ENCODE measurements at regions not wholly inside any gene's neighbourhood (a gene's known extent, or its start where the extent isn't known, plus 50 kb on each side); places are given as distances from the start of the nearest gene placed in this dataset.
"Not testable (repeated sequence)": the region's sequence is repeated elsewhere in the genome, so short reads cannot be mapped to it uniquely, and the experiment has no call there.

DNA sequence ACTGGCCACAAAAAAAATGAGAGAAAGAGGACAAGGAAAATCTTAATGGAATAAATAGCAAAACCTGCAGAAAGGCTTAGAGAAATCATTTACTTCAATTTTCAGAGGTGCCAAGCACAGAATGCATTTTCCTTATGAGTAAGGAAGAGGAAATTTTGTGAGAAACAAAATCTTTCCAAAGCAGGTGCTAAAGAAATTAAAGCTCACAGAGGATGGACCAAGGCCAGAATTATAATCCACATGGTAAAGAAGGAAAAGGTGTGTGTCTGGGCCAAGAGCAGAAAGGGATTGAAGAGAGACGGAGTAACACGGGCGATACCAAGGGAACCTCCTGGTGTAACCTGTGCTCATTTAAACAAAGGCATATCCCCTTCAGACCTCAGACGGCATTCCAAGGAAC is 340.0 kb upstream of the NFIA start:
- no peak for DNase-seq (ENCODE audit: low read depth in 3 of 3)

DNA sequence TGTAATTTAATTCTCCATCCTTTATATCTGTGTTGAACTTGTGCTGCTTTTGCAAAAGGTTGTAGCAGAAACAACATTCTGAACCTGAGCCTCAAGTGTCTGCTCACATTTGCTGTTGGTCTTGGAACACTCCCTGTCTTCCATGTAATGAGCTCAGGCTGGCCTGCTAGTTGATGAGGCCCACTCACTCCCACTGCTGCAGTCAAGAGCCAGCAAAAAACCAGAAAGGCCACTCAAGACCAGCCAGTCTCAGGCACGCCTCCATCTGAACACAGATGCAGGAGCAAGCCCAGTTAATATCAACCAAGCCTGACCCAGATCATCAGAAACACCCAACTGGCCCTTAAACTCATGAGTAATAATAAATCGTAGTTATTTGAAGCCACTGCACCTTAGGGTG is 342.2 kb upstream of the NFIA start:
- no peak for DNase-seq (ENCODE audit: low read depth in 3 of 3)

DNA sequence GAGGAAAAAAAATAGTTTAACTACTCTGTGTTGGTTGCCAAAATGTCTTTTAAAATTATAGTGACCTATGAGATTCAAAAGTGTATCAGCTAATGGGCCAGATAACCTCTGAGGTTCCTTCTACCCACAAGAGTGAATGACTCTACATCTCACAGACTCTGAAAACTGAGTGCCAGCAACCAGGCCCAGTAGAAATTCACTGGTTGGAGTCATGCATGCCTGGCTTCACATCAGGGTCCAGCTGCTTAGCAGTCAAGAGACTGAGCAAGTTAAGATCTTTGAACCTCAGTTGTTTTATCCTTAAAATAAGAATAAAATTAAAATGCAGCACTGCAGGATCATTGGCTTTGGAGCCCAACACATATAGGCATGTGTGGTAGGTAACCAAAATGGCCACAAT is 342.6 kb upstream of the NFIA start:
- DNase-seq (ENCODE audit: low read depth in 3 of 3) = no peak

DNA sequence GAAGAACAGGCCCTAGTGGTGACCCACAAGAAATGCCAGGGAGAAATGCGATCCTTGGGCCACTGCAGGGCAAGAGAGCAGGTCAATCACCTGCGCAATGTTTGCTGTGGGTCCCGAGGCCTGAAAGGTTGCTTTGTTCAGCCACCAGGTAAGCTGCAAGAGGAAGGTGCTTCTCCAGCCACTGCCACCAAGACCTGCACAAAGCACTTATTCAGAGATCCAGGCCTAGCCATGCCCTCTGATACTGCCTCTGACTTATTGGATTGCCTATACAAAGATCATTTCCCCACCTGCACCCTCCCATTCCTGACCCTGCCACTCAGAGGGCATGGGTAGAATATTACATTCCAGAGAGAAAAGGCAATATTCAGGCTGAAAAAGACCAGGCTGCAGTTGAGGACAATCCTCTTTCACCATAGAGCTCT is 349.4 kb upstream of the NFIA start:
- DNase-seq (ENCODE audit: low read depth in 3 of 3) = no peak

DNA sequence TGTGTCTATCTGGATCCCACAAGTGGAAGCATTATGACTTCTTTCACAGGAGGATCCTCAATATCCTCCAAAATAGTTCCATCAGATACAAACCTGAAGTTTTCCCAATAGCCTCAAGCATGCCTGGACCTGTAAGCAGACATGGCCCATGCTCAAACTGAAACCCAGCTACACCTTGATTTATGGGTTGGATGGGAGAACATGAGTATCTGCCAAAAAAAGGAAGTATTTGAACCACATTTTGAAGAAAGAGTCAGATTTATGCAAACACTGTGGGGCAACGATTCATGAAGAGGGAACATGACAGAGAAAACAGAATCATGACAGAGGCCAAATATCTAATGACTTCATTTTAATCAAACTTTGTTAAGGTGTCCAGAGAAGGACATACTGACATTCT is 351.0 kb upstream of the NFIA start:
- DNase-seq (ENCODE audit: low read depth in 3 of 3) = no peak

DNA sequence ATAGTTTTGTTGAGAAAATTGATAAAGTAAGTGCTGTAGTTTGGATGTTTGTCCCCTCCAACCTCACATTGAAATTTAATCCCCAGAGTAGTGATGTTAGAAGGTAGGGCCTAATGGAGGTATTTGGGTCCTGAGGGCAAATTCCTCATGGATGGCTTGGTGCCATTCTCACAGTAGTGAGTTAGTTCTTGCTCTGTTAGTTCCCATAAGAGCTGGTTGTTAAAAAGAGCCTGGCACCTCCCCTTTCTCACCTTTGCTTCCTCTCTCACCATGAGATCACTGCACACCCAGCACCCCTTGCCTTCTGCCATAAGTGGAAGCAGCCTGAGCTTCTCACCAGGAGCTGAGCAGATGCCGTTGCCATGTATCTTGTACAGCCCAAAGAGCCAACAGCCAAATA is 354.8 kb upstream of the NFIA start:
- DNase-seq (ENCODE audit: low read depth in 3 of 3) = no peak

DNA sequence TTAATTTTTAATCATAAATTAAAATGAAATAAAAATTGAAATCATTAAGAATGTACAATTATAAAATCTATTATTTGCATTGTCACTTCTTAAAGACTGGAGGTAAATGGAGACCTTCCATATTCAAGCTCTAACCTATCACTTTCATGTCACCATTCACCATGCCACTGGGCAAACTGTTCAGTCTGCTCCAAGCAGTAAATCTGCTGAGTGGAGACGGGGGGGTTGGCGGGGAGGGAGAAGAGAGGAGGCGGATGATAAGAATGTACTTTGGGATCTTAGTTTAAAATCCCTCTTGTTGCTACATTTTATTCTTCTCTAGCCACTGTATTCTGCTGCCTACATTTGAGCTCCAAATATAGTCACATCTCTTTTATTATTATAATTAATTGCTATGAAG is 365.9 kb upstream of the NFIA start:
- DNase-seq (ENCODE audit: low read depth in 3 of 3) = no peak

DNA sequence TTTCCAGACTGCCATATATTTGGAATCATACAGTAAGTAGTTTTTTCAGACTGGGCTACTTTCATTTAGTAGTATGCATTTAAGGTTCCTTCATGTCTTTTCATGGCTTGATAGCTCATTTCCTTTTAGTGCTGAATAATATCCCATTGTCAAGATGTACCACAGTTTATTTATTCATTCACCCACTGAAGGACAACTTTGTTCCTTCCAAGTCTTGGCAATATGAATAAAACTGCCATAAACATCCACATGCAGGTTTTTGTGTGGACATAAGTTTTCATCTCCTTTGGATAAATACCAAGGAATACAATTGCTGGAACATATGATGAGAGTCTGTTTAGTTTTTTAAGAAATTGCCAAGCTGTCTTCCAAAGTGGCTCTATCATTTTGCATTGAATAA is 366.4 kb upstream of the NFIA start:
- no peak for DNase-seq (ENCODE audit: low read depth in 3 of 3)

DNA sequence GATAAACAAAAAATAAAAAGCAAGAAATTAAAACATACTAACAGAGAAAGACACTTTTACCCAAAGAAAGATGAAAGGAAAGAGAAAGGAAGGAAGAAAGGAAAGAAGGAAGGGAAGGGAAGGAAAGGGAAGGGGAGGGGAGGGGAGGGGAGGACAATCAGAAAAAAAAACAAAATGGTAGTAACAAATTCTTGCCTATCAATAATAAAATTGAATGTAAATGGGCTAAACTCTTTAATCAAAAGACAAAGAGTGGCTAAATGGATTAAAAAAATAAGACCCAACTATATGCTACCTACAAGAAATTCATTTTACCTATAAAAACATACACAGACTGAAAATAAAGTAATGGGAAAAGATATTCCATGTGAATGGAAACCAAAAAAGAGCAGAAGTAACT is 372.9 kb upstream of the NFIA start:
- no peak for DNase-seq (ENCODE audit: low read depth in 3 of 3)

DNA sequence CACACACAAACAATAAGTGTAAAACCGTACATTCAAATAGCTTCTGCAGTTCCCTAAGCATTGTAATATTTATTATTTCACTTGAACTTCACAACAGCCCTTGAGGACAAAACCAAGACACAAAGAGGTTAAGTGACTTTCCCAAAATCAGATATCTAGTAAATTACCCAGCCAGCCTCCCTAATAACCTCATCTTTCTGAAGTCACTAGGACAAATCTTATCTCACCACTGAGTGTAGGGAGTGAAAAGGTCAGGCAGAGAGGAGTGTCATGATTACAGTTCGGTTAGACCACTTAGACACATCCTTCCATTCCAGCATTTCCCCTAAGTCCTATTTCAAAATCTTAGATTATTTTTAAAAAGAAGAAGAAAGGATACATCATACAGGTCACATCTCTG is 377.3 kb upstream of the NFIA start:
- DNase-seq (ENCODE audit: low read depth in 3 of 3) = no peak

DNA sequence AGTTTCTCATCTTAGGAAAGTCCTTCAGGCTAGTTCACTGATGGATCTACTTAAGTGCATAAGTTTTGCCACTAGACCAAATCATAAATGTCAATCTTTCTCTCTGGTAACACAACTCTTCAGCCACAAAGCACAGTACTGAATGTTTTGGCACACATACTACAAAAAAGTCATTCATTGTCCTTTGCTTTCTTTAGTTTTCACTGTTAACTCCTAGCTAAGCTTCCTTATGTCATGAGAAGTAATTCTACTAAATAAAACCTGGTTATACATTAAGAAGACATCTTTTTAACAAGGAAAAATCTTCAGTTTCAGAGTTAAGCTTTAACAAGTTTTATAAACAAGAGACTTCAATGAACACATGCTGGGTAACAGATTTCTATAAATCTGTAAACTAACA is 379.2 kb upstream of the NFIA start:
- DNase-seq (ENCODE audit: low read depth in 3 of 3) = no peak

DNA sequence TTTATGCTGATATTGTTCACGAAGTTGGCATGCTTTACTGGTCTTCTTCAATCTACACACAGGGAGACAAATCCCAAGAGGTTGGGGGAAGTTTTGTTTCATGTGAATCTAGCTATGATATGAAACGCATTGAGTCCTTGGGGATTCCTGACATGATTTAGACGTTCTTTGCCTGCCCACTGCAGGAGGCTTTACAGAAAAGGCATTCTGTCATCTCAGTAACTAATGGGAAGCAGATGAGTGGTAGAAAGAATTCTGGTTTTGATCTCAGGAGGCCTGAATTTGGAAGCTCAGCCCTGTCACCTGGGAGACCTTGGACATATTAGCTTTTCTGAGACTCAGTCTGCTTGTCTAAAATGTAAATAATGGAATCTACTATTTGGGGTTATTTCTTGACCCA is 383.0 kb upstream of the NFIA start:
- DNase-seq (ENCODE audit: low read depth in 3 of 3) = no peak

DNA sequence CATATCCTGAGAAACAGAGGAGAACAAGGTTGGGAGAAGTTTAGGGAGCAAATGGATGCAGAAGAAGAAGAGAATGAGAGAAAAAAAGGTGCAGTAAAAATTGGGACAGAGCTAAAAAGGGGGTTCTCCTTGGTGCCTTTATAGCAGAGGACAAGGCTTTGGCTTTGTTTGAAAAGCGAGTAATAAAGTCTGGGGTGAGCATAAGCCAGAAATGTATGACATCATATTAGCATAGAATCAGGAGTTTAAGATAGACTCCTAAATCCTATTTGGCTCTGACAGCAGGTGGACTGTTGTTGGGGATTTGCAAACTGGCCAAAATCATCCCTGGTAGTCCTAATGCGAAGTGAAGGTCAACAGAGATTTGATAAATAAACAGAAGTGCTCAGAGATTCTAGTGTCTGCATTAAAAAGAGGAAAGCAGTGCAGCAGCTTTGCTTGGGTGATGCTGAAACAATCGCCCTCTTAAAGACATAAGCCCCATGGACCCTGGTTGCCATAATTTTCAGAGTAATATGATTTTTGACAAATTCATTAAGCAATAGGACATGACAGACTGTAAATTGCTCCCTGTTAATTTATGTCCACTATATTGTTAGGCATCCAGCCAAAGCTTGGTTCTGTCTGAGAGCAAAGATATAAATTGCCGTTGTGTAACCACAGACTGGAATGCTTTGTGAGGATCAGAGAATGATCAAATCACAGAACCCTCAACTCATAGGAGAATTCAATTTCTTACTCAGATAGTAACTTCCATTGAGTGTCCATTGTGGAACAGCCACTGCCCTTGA is 385.0 kb upstream of the NFIA start:
- DNase-seq (ENCODE audit: low read depth in 3 of 3) = no peak

DNA sequence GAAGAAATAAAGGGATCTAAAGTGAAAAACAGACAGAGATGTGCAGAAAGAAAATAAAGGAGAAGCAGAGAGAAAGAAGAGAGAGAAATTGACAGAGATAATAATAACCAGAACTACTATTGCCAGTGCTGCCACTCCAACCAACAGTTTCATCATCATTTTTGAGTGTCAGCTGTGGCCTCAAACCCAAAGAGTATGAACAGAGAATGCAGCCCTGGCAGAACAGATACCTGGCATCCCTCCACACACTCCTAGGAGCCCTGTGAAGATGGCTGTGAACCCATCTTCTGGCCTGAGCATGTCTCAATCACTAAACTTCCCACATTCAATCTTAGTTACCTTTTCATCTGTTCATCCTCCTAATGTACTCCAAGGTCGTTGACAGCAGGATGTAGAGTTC is 385.8 kb upstream of the NFIA start:
- no peak for DNase-seq (ENCODE audit: low read depth in 3 of 3)

DNA sequence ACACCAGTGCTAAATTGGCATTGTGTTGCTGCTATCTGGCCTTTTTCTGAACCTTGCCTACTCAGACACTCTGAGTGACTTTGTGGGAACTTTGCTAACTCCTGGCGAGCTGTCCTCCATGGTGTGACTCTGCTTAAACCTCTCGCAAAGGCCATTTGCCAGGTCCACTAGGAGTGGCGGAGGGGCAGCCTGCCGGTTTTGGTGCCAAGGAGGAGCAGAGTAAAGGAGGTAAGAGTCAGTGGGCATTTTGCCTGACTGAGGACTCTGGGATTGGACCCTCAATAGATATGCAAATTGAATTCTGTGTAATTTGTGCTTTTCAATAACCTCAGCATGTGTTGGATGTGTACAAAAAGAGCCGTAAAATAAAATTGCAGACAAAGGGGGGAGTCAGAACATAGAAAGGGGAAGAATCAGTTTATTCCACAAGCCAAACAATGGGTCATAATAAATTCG is 386.6 kb upstream of the NFIA start:
- no peak for DNase-seq (ENCODE audit: low read depth in 3 of 3)

DNA sequence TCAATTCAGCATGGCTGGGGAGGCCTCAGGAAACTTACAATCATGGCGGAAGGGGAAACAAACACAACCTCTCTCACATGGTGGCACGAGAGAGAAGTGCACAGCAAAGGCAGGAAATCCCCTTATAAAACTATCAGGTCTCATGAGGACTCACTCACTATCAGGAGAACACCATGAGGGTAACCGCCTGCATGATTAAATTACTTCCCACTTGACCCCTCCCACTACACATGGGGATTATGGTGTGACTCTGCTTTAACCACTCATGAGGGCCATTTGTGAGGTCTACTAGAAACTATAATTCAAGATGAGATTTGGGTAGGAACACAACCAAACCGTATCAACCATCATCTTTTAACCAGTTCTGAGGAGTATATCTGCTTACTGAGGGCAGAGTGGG is 387.4 kb upstream of the NFIA start:
- no peak for DNase-seq (ENCODE audit: low read depth in 3 of 3)

DNA sequence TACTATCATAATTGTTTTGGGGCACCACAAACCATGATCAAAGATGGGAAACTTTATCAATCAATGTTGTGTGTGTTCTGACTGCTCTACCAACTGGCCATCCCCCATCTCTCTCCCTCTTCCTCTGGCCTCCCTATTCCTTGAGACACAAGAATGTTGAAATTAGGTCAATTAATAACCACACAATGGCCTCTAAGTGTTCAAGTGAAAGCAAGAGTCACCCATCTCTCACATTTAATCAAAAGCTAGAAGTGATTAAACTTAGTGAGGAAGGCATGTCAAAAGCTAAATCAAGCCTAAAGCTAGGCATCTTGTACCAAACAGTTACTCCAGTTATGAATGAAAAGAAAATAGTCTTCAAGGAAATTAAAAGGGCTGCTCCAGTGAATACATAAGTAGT is 390.3 kb upstream of the NFIA start:
- no peak for DNase-seq (ENCODE audit: low read depth in 3 of 3)

DNA sequence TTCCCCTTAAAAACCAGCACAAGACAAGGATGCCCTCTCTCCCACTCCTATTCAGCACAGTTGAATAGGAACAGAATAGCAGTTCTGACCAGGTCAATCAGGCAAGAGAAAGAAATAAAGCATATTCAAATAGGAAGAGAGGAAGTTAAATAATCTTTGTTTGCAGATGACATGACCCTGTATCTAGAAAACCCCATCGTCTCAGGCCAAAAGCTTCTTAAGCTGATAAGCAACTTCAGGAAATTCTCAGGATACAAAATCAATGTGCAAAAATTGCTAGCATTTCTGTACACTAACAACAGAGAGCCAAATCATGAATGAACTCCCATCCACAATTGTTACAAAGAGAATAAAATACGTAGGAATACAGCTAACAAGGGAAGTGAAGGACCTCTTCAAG is 394.1 kb upstream of the NFIA start:
- DNase-seq (ENCODE audit: low read depth in 3 of 3) = not testable (repeated sequence)

DNA sequence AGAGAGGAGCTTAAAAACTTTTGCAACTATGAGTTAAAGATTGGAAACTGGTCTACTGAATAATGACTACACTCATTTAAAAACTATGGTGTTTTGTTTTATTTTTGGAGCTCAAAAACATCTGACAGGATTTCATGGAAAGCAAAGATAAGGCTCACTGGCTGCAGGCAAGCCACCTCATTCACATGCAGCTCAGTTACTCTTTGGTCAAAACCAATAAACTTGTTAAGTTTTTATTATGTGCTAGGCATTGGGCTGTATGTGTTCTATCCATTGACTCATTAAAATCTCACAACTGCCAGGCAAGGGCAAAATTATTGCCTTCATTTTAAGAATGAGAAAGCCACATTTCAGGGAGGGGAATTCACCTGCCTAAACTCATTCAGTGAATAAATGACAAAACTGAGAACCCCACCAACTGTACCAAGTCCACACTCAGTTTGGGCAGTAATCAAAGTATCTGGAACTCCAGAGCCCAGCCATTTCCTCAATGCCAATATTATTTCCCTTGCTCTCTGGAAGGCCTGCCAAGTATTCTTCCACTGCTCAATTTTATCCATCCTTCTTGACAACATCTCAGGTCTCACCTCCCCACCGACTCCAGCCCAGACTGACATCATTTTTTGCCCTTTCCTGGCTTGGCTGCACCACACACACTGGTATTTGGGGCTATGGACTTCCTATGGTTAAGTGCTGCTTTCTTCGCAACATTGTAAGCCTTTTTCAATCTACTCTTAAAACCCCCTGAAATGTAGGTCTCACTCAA is 401.1 kb upstream of the NFIA start:
- no peak for DNase-seq (ENCODE audit: low read depth in 3 of 3)

DNA sequence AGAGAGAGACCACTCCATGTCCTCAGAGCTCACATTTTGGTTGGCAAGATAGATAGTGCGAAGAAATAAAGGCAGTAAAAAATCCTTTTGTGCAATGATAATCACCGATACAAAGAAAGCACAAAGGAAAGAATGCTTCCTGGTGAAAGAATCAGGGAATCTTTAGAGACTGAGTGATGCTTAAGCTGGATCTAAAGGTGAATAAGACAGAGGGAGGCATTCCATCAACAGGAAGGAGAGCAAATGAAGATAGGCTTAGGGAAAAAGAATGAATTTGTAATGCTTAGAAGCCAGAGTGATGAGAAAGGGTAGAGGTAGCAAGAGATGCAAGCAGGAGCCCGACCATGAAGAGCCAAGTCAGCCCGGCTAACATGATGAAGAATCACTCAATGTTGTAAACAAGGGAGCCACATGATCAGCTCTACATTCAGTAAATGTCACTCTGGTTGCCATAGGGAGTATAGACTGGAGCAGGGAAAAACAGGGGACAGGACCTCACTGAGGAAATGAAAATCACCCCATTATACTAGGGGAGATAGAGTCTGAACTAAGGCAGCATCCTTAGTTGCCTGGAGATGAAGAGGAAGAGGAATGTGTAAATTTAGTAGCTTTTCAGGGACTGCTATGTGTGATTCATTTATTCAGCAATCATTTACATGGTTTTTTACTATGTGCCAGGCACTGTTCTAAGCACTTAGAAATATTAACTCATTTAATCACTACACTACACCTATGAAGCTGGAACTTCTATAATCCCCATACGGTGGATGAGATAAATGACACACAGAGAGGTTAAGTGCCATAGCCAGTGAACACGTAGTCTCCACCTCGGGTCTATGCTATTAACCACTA is 402.6 kb upstream of the NFIA start:
- no peak for DNase-seq (ENCODE audit: low read depth in 3 of 3)

DNA sequence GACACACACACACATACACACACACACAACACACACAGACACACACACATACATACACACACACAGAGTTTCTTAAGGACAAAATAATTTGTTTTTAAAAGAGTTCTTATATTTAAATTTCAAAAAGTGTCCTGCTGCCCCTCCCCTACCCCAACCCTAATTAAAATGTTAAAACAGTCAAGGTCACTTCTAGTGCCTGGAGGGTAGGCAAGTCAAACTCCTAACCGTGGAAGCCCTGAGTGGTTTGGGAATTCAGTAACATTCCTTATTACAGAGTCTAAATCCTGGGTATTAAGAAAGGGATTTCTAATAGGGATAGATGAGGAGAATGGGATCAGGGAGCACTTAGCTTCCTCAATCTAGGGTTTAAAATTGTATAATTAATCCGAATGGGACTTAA is 403.6 kb upstream of the NFIA start:
- no peak for DNase-seq (ENCODE audit: low read depth in 3 of 3)

DNA sequence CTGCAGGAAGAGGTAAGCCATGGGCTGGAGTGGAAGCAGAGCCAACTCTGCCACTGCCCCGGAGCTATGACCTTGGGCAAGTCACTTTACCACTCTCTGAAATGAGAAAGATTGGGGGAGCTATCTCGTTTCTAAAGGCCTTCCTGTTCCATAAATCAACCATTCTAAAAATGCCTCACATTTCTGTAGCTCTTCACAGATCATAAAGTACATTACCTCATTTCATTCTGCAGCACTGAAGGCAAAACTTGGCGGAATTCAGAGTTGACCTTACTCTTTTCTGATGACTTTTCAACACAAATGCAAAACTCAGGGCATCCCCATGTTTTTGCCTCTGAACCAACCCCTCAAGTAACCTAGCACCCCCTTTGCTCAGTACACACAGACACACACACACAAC is 404.0 kb upstream of the NFIA start:
- no peak for DNase-seq (ENCODE audit: low read depth in 3 of 3)

DNA sequence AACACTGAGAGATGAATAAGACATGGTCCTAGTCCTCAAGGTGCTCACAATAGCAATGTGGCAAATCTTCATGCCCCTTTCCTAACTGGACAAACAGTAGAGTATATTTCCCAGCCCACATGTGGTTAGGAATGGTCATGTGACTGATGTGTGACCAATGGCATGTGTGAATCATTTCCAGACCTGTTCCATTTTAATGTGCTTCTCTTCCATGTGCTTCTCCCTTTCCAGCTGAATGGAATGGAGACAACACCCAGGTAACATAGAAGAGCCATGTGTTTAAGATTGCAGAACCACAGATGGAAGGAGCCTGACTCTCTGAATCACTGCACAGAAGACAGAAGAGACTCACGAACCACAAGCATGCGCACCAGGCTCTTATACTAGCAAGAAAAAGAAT is 409.9 kb upstream of the NFIA start:
- no peak for DNase-seq (ENCODE audit: low read depth in 3 of 3)

Data from stimulated activated CD4-positive, alpha-beta T cell treated with anti-CD3 and anti-CD28 coated beads, TNF-alpha, amount 100 ng/mL, for 48 hours (primary cell).